GM19438 (cell line): ENCODE measurements at regions not wholly inside any gene's neighbourhood (a gene's known extent, or its start where the extent isn't known, plus 50 kb on each side); places are given as distances from the start of the nearest gene placed in this dataset.
"Not testable (repeated sequence)": the region's sequence is repeated elsewhere in the genome, so short reads cannot be mapped to it uniquely, and the experiment has no call there.

Experiments used
- ATAC-seq: cut with Tn5 transposase; IDR thresholded peaks from one replicate; pipeline ENCODE4 v1.9.1; 2021; ENCODE audit warnings: low read depth; ENCODE audit not compliant: unreplicated experiment

DNA sequence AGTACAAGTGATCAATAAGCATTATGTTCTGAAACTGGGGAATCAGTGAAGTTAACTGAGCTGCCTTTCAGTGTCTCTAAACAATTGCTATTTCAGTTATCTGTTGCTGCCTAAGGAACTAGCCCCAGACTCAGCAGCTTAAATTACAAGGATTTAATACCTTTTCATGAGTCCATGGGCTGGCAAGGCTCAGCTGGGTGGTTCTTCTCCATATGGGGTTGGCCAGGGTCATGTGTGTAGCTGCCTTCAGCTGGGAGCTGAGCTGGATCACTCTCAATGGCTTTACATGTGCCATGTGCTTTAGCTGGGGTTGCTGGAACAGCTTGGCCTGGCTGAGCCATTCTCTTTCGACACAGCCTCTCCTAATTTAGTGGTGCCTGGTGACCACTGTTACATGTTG is 295.0 kb upstream of the NCAM1 start:
- no peak for ATAC-seq

DNA sequence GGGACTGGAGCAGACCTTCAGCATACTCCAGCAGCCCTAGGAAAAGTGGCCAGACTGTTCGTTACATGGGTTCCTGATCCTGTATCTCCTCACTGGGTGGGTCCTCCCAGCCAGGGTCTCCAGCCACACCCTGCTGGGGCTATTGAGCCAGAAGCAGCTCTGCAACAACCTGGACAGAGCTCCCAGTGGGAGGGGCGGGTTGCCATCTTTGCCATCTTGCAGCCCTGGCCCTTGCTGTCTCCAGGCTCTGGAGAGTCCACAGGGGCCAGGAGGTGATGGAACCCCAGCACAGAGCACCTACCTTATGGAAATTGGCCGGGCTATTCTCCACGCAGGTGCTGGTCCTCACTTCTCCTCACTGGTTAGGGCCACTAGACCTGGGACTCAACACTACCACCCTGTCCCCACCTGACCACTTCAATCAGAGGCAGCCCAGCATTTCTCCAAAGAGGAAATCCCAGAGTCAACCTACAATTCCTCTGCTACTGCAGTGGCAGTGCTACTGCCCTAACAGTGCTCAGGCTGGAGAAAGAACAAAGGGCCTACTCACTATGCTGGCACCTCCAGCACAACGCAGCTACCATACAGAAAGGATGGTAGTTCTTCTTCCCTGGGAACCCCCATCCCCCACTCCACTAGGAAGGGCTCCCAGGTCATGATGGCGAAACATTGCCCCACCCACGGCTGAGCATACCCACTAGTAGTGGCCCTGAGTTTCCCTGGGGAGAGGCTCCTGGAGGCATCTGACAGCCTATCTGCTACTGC is 290.2 kb upstream of the NCAM1 start:
- ATAC-seq, result no peak

DNA sequence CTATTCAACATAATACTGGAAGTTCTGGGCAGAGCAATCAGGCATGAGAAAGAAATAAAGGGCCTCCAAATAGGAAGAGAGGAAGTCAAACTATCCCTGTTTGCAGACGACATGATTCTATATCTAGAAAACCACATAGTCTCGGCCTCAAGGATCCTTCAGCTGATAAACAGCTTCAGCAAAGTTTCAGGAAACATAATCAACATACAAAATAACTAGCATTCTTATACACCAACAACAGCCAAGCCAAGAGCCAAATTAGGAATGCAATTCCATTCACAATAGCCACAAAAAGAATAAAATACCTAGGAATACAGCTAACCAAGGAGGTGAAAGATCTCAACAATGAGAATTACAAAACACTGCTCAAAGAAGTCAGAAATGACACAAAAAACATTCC is 287.8 kb upstream of the NCAM1 start:
- not testable (repeated sequence) for ATAC-seq

DNA sequence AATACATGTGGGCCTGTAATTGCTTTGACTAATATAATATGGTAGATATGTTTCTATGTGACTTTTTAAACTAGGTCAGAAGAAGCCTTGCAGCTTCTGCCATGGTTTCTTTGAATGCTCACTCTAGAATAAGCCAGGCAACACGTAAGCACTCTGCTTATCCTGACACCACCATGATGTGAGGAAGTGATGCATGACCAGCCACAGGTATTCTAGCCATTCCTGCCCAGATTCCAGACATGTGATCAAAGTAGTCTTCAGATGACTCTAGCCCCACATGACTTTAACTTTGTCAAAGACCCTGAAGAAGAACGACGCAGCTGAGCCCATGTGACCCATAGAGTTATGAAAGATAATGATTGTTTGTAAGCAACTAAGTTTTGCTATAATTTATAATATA is 276.1 kb upstream of the NCAM1 start:
- ATAC-seq, result no peak

DNA sequence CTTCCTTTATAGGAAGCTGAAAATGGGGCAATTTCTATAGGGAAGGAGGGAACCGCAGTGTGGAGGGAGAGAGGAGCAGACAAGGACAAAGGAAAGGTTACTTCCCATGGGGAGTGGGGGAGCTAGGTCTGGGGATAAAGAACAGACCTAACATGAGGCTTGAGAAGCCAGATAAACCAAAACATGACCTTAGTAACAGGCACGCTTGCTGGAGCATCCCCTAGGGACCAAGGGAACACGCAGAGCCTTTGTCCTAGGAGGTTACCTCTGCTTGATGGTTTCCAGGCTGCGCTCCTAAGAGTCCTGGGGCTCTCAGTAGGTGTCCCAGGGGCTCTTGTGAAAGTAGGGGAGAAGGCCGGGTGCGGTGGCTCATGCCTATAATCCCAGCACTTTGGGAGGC is 271.4 kb upstream of the NCAM1 start:
- ATAC-seq, result no peak

DNA sequence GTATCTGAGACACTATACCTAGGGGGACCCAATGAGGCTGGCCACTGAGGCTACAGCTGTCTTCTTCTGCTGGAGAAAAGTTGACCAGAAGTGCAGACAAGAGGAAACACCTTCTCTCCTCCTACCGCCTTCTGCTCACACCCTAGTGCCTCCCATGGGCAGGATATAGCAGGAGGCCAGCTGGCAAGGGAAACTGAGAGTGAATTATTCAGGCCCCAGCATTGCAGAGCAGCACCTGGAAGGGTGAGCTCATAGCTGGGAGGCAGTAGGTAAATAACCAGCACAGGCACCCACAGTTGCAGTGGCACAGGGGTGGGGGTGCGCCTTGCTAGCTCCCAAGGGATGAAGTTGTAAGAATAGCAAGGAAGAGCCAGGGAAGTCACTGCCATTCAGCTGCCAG is 267.4 kb upstream of the NCAM1 start:
- ATAC-seq, result no peak

DNA sequence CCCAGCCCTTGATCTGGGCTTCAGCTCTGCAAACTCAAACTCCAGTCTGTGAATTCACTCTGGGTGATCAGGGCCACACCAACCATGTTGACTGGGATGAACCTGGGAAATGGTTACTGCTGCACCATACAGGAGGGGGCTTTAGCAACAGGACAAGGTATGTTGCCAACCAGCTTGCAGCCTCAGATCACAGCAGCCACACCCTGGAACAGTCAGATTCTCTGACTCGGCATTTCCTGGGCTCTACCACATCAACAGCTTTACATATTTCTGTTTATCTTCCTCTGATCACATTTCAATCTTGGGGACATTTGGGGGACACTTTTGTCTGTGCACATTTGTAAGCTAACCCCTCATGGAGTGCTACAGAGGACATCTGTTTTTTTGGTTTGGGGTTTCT is 267.0 kb upstream of the NCAM1 start:
- ATAC-seq, result no peak

DNA sequence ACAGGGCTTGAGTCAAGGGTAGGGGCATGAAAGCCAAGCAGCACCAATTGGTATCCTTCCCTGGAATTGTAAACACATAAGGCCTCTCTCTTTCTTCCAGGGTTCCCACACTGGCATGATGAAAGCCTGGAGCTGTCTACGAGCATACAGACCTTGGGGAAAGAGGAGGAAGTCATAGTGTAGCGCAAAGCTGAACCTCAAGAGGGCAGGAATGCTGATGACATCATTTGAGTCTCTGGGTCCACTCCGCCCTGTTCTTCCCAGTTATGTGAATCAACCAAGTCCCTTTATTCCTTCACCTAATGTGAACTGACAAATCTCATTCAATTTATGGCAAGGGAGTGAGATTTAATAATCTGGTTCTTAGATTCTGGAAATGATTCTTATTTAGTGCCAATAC is 266.4 kb upstream of the NCAM1 start:
- ATAC-seq, result no peak

DNA sequence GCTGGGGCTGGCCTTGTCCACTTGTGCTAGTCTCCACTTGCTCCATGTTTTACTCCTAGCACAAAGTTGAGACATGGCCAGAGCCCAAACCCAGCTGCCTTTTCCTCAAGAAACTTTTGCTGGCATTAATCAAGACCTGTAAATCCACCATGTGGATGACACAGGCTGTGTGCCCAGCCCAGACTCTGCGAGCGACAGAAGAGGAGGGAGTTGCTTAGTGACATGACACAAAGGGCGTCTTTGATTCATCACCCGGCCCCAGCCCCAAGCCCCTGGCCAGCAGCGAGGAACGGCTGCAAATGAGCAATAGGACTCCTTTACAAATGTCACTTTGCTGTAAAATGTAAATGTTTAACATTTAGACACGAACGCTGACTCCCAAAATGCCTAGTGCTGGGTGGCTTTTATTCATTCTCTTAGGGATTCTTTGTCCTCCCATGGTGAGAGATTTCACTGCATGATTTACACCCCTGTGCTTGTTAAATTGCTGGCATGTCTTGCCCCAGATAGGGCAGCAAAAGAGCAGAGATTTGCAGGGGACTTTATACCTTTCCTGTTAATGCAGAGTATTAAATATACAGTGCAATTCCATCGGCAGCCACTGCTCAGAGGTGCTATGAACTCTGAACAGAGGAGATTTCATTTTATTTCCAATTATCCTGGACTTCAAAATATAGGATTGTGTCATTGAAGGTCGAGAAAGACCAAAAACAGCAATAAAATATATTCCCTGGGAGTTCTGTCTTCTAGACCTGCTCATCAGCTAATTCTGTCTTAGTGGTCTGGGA is 263.6 kb upstream of the NCAM1 start:
- ATAC-seq, result no peak

DNA sequence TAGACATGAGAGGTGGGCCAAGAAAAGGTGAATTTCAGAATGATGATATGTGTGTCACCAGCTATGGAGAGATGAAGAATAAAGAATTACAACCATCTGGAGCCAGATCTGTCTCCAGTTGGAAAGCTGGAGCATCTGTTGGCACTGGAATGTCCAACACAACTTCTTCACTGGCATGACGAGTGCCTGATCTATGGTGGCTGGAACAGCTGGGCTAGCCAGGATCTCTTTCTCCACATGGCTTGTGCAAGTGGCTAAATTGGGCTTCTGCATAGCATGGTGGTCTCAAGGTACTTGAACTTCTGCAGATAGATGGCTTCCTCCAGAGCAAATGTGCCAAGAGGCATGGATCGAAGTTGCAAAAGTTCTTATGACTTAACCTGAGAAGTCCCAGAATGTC is 256.1 kb upstream of the NCAM1 start:
- no peak for ATAC-seq

DNA sequence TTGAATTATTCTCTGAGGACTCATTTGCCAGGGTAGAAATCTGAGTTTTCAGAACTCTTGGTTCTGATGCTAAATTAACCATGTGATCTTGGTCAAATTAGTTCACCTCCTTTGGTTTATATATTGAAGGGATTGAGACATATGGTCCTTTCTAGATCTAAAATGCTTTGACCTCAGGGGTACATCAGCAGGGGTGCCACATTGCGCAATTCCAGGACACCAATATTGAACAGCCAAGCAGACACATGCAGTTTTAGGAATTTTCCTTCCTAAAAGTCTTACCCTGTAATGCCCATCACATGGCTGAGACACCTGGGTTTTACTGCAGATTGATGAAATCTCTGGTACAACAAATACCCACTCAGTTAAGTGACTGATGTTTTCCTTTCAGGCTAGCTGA is 254.4 kb upstream of the NCAM1 start:
- no peak for ATAC-seq

DNA sequence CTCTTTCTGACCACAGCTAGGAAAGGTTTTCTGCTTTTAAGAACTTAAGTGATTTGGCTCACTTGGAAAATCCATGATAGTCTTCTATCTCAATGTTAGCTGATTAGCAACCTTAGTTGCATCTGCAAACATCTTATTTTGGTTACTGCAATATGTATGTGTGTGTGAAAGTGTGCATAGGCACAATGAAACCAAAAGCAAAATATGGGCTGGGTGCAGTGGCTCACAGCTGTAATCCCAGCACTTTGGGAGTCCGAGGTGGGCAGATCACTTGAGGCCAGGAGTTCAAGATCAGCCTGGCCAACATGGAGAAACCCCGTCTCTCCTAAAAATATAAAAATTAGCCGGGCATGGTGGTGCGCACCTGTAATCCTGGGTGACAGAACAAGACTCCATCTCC is 246.9 kb upstream of the NCAM1 start:
- not testable (repeated sequence) for ATAC-seq

DNA sequence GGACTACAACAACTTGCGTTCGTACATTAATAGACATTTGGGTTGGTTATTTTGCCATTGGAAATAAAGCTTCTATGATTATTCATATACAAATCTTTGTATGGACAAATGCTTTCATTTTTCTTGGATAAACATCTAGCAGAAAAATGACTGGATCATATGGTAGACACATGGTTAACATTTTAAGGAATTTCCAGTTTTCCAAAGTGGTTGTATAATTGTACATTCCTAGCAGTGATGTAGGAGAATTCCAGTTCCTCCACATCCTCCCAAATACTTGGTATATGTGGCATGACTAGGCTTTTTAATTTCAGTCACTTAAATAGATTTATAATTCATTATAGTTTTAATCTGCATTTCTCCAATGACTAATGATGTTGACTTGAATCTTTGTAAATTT is 246.2 kb upstream of the NCAM1 start:
- no peak for ATAC-seq

DNA sequence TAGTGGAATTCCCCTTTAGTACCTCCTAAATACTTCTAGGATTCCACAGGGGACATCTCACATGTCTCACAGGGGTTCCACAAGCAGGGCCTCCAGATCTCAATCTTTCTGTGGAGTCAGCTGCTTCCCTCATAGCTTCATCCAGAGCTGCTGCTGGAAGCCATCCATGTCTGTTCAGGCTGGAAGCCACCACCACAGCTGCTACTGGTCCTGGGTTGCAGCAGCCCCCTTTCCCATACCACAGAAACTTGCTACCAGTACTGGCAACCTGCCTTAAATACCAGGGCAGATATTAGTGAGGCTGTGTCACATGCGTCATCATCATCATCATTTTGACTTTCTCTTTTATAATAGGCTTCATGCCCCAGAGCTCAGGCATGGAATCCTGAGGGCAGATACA is 242.7 kb upstream of the NCAM1 start:
- ATAC-seq, result no peak

DNA sequence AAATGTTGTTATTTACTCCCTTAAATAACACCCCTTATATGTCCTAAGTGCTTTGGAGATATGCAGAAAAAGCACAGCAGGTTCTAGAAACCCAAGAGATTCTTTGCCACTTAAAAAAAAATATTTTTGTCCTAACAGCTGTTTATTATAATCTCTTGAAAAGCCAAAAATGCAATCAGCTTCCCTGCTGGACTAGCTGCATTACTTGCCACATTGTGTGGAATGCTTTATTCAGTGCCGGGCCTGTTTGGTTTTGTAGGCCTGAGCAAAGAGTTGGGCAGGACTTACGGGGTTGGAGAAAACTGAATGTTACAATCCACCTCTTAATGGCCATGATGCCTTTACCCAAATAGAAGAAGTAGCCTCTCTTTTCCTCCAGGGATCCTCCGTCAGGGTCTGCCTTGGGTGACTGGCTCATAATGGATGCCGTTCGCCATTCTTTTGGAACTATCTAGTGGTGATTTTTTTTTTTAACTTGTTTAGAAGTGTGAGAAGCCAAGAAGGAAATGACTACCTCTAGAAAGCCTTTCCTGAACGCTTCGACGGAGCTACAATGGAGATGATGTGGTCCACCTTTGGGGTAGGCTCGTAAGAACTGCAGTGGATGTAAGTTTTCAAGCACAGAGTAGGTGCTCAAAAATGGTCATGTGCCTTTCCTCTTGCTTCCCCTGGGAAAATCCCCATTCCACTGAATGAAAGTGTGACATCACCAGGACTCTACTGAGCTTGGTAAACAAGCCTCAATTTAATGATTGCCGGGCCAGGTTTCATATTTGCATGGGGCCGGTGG is 241.3 kb upstream of the NCAM1 start:
- no peak for ATAC-seq

DNA sequence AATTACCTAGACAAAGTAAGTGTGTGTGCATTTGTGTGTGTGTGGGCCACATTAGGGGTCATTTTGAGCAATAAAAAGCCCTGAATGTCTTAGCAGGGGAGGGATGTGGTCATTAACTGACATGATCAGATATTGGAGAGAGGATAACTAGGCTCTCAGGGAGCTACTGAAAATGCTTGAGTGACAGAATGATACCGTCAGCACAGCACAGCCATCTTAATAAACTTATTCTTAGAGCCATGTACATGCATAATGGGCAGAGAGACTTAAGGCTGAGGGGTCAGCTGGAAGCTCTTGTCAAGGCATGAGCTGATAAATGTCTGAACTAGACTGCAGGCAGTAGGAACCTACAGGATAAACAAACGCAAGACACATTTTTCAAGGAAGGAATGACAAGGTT is 239.1 kb upstream of the NCAM1 start:
- no peak for ATAC-seq

DNA sequence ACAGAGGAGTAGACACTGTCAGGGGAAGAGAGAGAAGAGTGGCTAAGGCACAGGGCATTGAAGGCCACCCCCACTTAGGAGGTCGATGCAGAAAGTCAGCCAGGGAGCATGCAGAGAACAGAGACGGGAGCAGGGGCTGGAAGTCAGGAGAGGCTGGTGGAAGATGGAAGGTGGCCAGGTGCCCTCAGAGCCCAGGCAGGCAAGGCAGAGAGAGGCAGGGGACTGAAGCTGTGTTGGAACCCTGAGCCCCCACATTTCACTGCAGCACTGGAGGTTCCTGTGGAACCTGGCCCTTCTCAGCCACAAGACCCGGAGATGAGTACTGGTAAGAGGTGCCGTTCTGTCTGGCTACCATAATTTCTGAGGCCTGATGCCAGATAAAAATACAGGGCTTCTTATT is 238.3 kb upstream of the NCAM1 start:
- ATAC-seq, result no peak

DNA sequence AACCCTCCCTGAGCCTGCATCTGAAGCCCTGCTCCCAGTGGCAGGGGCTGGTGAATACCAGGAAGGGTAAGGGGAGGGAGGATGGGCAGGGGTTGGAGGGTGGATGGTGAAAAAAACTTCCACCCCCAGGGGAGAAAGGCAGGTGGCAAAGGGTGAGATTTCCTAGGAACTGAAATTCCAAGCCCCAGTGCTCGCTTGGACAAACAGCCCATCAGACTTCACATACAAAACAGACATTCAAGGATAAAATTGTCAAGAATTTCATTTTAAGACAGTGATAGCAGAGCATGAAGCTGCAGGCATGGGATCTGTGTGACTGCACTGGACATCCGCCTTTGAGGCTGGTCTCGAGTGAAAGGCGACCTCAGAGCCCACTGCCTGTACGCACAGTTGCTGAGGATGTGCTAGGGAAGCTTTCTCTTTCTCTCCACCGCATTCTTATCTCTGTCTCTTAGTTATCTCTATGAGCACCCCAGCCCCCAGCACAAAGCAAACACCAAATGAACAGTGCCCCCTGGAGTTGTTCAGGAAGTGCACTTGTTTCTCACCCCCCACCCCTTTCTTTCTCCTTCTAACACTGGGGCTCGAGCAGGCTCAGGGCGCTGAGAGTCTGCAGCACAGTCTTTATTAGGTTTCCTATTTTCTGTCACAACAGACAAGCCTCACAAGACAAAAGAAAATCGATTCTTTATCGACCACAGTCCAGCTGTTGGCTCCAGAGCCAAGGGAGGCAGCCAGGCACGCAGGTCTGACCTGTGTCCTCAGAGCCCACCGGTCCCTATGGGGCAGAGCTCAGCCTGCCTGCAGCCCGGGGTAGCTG is 237.3 kb upstream of the NCAM1 start:
- ATAC-seq, result no peak

DNA sequence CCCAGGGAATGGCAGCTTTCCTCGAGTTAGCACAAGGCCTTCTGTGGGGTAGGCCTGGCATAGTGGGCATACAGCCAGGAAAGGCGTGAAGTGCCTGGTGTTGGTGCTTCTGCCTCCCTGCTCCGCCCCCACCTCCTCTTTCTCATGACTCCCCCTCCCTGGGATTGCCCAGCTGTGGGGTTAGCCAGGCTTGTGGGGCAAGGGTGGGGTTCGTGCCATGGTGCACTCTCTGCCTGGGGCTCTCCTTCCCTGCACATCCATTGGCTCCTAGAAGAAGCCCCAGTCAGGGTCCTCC is 236.8 kb upstream of the NCAM1 start:
- no peak for ATAC-seq

DNA sequence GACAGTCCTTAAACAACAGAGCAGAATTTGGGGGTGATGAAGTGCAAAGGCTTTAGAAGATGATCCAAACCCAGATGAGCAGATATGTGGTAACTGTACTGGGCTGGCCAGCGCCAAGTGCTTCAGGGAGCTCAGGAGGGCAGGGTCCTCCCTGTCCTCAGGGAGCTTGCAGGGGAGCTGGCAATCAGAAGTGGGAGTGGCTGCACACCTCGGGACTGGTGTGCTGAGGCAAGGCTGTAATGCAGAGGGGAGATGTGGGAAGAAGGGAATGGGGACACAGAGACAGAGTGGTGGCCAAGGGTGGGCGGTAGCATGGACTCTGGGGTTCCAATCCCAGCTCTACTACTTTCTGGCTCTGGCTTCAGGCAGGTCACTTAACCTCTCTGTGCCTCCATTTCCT is 235.6 kb upstream of the NCAM1 start:
- no peak for ATAC-seq

DNA sequence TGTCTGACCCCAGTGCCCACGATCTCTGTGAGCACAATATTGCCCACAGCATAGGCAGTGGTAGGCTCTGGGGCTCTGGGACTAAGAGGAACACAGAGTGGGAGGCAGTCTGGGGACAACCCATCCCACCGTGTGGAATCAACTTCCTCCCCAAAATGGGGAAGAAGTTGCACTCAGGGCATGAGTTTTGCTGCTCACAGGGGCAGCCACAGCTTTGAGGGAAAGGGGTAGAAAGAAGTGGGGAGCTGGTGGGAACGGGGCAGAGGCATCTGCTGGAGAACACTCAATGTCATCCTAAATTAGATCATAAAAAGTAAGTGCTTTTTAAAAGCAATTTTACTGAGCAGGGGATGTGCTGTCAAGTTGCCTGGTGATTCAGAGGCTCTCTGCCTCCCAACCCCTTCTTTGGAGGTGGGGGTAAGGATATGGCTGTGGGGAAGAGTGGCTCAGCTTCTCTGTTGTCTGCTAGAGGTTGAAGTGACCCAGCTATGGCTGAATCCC is 233.8 kb upstream of the NCAM1 start:
- ATAC-seq, result no peak
